GM06990 (cell line): ENCODE measurements at regions not wholly inside any gene's neighbourhood (a gene's known extent, or its start where the extent isn't known, plus 50 kb on each side); places are given as distances from the start of the nearest gene placed in this dataset.

Experiments
- DNase-seq: peaks from one replicate; pipeline ENCODE4 v3.0.0-alpha.2; 2011; ENCODE audit not compliant: insufficient read length; ENCODE audit errors: extremely low read depth
- H3K27me3 ChIP-seq: replicated peaks from 2 replicates; pipeline ENCODE4 v1.6.0; 2011; ENCODE audit warnings: low read length; ENCODE audit not compliant: control insufficient read depth, insufficient read depth
- H3K36me3 ChIP-seq: 2 replicates; pipeline ENCODE4 v1.5.1; 2011; ENCODE audit warnings: low read length; ENCODE audit not compliant: control insufficient read depth, insufficient read depth
- H3K4me3 ChIP-seq: replicated peaks from 2 replicates; pipeline ENCODE4 v1.5.1; 2011; ENCODE audit warnings: low read depth, mild to moderate bottlenecking, control low read depth, low read length
- TF ChIP-seq, protein P1 (sequence below): IDR thresholded peaks from 2 replicates; pipeline ENCODE4 v1.5.1; 2011; ENCODE audit warnings: low read length, control low read depth, mild to moderate bottlenecking, inconsistent platforms; ENCODE audit not compliant: insufficient read depth, poor library complexity, severe bottlenecking

DNA sequence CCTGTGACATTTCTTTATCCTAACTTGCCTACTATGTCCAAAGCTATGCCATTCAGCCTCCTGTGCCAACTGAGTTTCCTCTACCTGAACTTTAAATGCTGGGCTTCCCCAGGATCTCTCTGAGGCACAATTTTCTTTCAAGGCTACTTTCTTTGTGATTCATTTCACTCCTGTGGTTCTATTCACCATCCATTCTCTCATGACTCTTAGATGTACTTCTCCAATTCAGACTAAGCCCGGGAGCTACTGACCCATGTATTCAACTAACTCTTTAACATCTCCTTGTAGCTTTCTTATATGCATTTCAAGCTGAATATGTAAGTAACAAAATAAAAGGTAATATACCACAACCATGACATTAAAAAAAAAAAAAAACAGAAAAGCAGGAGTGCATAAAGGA, 738.9 kb upstream of the USP15 start:
- no peak for DNase-seq
- no peaks in the 10 kb centered on the region for H3K27me3 ChIP-seq
- no peak overlapping the region for H3K4me3 ChIP-seq
- H3K36me3 ChIP-seq, result no peaks in the 10 kb centered on the region
- TF ChIP-seq, protein P1, sequence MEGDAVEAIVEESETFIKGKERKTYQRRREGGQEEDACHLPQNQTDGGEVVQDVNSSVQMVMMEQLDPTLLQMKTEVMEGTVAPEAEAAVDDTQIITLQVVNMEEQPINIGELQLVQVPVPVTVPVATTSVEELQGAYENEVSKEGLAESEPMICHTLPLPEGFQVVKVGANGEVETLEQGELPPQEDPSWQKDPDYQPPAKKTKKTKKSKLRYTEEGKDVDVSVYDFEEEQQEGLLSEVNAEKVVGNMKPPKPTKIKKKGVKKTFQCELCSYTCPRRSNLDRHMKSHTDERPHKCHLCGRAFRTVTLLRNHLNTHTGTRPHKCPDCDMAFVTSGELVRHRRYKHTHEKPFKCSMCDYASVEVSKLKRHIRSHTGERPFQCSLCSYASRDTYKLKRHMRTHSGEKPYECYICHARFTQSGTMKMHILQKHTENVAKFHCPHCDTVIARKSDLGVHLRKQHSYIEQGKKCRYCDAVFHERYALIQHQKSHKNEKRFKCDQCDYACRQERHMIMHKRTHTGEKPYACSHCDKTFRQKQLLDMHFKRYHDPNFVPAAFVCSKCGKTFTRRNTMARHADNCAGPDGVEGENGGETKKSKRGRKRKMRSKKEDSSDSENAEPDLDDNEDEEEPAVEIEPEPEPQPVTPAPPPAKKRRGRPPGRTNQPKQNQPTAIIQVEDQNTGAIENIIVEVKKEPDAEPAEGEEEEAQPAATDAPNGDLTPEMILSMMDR, result no peak

DNA sequence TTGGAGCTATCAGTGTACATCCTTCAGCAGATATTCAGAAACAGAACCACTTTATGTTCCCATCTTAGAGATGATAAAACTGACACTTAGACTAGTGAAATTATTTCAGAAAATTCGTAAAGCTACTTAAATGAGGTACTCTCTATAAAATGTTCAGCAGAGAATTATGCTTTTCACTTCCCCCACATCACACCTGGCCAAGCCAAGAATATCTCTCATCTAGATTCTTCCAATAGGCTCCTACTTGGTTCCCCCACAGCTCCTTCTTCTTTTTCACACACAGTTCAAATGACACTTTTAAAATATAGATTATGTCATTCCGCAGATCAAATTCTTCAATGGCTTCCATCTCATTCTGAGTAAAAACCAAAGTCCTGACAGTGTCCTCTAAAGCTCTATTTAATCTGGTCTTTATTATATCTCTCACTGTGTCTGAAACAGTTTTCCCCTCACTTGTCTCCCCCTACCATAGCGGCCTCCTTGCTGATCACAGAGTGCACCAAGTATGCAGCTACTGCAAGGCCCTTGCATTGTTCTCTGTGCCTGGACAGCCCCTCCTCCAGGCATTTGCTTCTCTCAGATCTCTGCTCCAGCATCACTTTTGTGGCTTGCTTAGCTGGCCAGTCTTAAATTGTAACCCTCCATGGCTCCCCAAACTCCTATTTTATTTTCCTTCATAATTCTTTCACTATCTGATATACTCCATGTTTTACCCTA, 736.8 kb upstream of the USP15 start:
- no peaks in the 10 kb centered on the region for H3K36me3 ChIP-seq
- H3K4me3 ChIP-seq, result no peak overlapping the region
- no peaks in the 10 kb centered on the region for H3K27me3 ChIP-seq
- TF ChIP-seq, protein P1, result no peak
- DNase-seq, result no peak

DNA sequence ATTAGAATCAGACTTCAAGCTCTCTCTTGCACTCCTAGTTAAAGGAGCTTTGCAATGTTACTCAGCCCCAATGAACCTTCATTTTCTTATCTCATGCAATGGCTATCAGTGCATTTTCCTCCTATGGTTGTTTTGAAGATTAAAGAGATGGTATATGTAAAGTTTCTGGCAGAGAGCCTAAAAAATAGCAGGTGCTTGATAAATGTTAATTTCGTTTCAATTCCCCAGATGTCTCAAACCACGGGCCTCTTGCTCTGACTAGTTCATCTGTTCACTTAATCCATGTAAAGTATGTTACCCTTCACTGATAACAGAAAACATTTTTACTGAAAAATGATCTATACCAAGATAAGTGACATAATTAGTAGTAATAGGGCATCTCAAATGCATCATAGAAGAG, 735.4 kb upstream of the USP15 start:
- no peaks in the 10 kb centered on the region for H3K36me3 ChIP-seq
- H3K4me3 ChIP-seq, result no peak overlapping the region
- DNase-seq, result no peak
- no peaks in the 10 kb centered on the region for H3K27me3 ChIP-seq
- TF ChIP-seq, protein P1, result no peak

DNA sequence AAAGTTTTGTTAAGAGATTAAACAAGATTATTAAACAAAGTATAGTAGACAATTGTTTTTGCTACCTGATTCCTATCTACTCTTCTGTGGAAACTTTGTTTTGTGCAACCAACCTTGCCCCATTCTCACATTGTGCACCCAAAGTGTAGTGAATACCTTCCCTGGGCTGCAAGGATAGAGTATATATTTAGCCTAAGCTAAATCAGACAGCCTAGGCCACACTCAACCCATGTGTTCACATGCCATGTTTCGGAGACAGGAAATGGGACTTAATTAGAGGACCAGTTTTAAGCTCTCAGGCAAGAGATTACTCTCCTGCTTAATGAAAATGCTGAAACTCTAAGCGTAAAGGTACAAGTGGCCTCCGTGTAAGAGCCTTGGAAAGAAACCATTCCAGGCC, 734.9 kb upstream of the USP15 start:
- TF ChIP-seq, protein P1, result no peak
- H3K36me3 ChIP-seq, result no peaks in the 10 kb centered on the region
- H3K27me3 ChIP-seq, result no peaks in the 10 kb centered on the region
- no peak for DNase-seq
- no peak overlapping the region for H3K4me3 ChIP-seq

DNA sequence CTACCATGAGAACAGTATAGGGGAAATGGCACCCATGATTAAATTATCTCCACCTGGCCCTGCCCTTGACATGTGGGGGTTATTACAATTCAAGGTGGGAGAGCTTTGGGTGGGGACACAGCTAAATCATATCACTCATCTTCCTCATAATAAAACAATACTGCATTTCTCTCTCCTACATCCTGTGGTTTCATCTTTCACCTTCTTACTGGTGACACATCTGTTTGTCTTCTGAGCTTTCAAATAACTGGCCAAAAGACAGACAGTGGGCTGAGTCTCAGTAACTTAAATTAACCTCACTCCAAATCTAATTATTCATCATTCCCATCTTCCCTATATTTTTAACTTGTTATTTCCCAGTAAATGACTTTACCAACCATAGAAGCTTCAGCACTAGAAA, 729.7 kb upstream of the USP15 start:
- no peaks in the 10 kb centered on the region for H3K27me3 ChIP-seq
- TF ChIP-seq, protein P1, result no peak
- H3K36me3 ChIP-seq, result no peaks in the 10 kb centered on the region
- DNase-seq, result no peak
- no peak overlapping the region for H3K4me3 ChIP-seq

DNA sequence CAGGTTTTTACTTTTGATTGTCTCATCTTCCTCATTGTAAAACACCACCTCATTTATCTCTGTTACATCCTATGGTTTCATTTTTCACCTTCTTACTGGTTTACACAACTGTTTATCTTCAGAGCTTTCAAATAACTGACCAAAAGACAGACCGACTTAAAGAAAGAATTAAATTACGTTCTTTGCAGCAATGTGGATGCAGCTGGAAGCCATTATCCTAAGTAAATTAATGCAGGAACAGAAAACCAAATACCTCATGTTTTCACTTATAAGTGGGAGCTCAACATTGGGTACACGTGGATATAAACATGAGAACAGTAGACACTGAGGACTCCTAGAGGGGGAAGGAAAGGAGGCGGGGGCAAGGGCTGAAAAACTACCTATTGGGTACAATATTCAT, 729.0 kb upstream of the USP15 start:
- TF ChIP-seq, protein P1, result no peak
- no peak for DNase-seq
- Histone ChIP-seq H3K36me3 (no peaks in the 10 kb centered on the region), H3K27me3 (no peaks in the 10 kb centered on the region), H3K4me3 (no peak overlapping the region)
